ENCODE measurements at regions not wholly inside any gene's neighbourhood (a gene's known extent, or its start where the extent isn't known, plus 50 kb on each side); places are given as distances from the start of the nearest gene placed in this dataset.

DNA sequence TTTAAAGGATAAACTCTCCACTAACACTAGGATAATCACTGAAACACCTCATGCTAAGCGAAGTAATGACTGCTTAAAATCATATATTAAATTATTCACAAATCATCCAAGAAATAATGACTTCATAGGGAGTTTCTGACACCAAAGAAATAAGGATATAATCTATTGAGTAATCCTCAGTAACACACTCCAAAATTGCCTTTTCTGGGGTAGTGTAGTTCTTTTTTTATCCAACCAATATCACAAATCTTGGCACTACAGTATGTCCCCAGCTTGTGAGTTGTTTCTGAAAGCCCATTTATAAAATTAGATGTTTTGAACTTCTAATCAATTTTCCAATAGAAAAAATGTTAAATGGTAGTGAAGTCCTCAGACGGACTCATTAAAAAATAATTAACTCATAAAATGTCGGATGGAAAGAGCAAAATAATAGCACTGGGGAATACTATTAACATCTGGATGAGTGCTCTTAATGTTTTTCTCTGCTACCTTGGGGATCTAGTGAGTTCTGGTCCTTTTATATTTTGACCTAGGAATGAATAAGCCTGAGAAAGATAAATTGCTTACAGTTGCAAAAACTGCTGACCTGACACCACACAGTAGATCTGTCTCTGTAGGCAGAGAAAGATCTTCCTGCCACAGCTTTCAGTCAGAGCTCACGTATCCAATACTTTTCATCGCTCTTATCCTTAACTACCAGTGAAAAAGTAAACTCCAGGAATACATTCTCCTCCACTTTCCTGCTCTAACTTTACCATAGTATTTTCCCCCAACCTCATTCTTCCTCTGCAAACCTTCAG is 618.5 kb upstream of the ANKRD30A start:
- intact Hi-C loops (cut with micrococcal nuclease) = no loop called here
- no peak overlapping the region for H3K27ac ChIP-seq (ENCODE audit: low read depth, low read length)
- no TSS peak for BruUV-seq (replicated peaks)
- H2AFZ ChIP-seq (ENCODE audit: low read depth, low read length, poor library complexity, severe bottlenecking) = no peak overlapping the region
- no peak for ATAC-seq
- RAD21 ChIA-PET (ENCODE audit: low non-redundant PET in 1 of 2, low total read pairs in 2 of 2, uncharacterized antibody in 2 of 2, unreplicated experiment in 2 of 2) = no interaction called here
- no peak overlapping the region for H3K4me3 ChIP-seq (replicated peaks in 1 of 2; ENCODE audit: low read depth in 1 of 2, low read length in 2 of 2)
- H3K36me3 ChIP-seq (ENCODE audit: control insufficient read depth in 1 of 2, insufficient read depth in 2 of 2, low read length in 2 of 2) = no peaks in the 10 kb centered on the region
- CTCF ChIA-PET = no interaction called here
- POLR2A ChIA-PET = no interaction called here
- peaks cover 5 to 19% of the 10 kb centered on the region in 2 experiments; a peak in 2 of 4 replicates for H3K9me3 ChIP-seq (ENCODE audit: control insufficient read depth in 1 of 2, insufficient read depth in 1 of 2, low read depth in 1 of 2, low read length in 2 of 2)
- H4K20me1 ChIP-seq (ENCODE audit: insufficient read depth) = no peaks in the 10 kb centered on the region
- H3K9ac ChIP-seq (ENCODE audit: low read length) = no peak overlapping the region
- no peaks in the 10 kb centered on the region for H3K27me3 ChIP-seq (ENCODE audit: insufficient read depth, low read length)
- H3K4me1 ChIP-seq (ENCODE audit: control insufficient read depth in 1 of 2, insufficient read depth in 2 of 2, low read length in 2 of 2) = no peaks in the 10 kb centered on the region
- H3K79me2 ChIP-seq (ENCODE audit: insufficient read depth, low read length) = no peaks in the 10 kb centered on the region
- H3K4me2 ChIP-seq (ENCODE audit: low read length) = no peak overlapping the region
- TF ChIP-seq ZNF274 (IDR thresholded peaks at IDR 0.05; ENCODE audit: low read depth, low read length) = no peak
- TF ChIP-seq ZFX (IDR thresholded peaks at IDR 0.05) = no peak
- TF ChIP-seq JUND (IDR thresholded peaks at IDR 0.05) = no peak
- no peak for TF ChIP-seq TCF7L2 (IDR thresholded peaks at IDR 0.05; ENCODE audit: borderline replicate concordance, extremely low read depth, insufficient read depth, insufficient read length)
- TF ChIP-seq, protein P1, sequence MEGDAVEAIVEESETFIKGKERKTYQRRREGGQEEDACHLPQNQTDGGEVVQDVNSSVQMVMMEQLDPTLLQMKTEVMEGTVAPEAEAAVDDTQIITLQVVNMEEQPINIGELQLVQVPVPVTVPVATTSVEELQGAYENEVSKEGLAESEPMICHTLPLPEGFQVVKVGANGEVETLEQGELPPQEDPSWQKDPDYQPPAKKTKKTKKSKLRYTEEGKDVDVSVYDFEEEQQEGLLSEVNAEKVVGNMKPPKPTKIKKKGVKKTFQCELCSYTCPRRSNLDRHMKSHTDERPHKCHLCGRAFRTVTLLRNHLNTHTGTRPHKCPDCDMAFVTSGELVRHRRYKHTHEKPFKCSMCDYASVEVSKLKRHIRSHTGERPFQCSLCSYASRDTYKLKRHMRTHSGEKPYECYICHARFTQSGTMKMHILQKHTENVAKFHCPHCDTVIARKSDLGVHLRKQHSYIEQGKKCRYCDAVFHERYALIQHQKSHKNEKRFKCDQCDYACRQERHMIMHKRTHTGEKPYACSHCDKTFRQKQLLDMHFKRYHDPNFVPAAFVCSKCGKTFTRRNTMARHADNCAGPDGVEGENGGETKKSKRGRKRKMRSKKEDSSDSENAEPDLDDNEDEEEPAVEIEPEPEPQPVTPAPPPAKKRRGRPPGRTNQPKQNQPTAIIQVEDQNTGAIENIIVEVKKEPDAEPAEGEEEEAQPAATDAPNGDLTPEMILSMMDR (IDR thresholded peaks at IDR 0.05 in 2 of 3, conservative IDR thresholded peaks at IDR 0.05 in 1 of 3; ENCODE audit: borderline replicate concordance in 1 of 3, insufficient read depth in 1 of 3, low read depth in 2 of 3, low read length in 2 of 3) = no peak
- no peak for TF ChIP-seq EGR1 (IDR thresholded peaks at IDR 0.05; ENCODE audit: low read depth)
- TF ChIP-seq, protein P2, sequence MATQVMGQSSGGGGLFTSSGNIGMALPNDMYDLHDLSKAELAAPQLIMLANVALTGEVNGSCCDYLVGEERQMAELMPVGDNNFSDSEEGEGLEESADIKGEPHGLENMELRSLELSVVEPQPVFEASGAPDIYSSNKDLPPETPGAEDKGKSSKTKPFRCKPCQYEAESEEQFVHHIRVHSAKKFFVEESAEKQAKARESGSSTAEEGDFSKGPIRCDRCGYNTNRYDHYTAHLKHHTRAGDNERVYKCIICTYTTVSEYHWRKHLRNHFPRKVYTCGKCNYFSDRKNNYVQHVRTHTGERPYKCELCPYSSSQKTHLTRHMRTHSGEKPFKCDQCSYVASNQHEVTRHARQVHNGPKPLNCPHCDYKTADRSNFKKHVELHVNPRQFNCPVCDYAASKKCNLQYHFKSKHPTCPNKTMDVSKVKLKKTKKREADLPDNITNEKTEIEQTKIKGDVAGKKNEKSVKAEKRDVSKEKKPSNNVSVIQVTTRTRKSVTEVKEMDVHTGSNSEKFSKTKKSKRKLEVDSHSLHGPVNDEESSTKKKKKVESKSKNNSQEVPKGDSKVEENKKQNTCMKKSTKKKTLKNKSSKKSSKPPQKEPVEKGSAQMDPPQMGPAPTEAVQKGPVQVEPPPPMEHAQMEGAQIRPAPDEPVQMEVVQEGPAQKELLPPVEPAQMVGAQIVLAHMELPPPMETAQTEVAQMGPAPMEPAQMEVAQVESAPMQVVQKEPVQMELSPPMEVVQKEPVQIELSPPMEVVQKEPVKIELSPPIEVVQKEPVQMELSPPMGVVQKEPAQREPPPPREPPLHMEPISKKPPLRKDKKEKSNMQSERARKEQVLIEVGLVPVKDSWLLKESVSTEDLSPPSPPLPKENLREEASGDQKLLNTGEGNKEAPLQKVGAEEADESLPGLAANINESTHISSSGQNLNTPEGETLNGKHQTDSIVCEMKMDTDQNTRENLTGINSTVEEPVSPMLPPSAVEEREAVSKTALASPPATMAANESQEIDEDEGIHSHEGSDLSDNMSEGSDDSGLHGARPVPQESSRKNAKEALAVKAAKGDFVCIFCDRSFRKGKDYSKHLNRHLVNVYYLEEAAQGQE (IDR thresholded peaks at IDR 0.05; ENCODE audit: low read depth) = no peak
- no peak for TF ChIP-seq ELF1 (IDR thresholded peaks at IDR 0.05; ENCODE audit: borderline replicate concordance, low read depth)
- TF ChIP-seq POLR2AphosphoS5 (IDR thresholded peaks at IDR 0.05; ENCODE audit: low read depth, low read length) = no peak
- no peak for TF ChIP-seq RAD21 (IDR thresholded peaks at IDR 0.05; ENCODE audit: low read depth)
- no peak for TF ChIP-seq SIN3A (IDR thresholded peaks at IDR 0.05; ENCODE audit: low read depth)
- TF ChIP-seq, protein P3, sequence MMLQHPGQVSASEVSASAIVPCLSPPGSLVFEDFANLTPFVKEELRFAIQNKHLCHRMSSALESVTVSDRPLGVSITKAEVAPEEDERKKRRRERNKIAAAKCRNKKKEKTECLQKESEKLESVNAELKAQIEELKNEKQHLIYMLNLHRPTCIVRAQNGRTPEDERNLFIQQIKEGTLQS (IDR thresholded peaks at IDR 0.05) = no peak
- TF ChIP-seq FOSL1 (IDR thresholded peaks at IDR 0.05; ENCODE audit: low read depth) = no peak
- no peak for TF ChIP-seq EZH2 (IDR thresholded peaks at IDR 0.05)
- TF ChIP-seq CBX3 (IDR thresholded peaks at IDR 0.05; ENCODE audit: low read depth) = no peak
- TF ChIP-seq, protein P4, sequence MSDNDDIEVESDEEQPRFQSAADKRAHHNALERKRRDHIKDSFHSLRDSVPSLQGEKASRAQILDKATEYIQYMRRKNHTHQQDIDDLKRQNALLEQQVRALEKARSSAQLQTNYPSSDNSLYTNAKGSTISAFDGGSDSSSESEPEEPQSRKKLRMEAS (IDR thresholded peaks at IDR 0.05) = no peak
- TF ChIP-seq SP1 (IDR thresholded peaks at IDR 0.05; ENCODE audit: low read depth) = no peak
- no peak for TF ChIP-seq SRF (IDR thresholded peaks at IDR 0.05; ENCODE audit: low read depth)
- no peak for TF ChIP-seq POLR2A (IDR thresholded peaks at IDR 0.05; ENCODE audit: borderline replicate concordance, extremely low read depth, insufficient read depth, insufficient read length)
- TF ChIP-seq EZH2phosphoT487 (IDR thresholded peaks at IDR 0.05; ENCODE audit: borderline replicate concordance) = no peak
- no peak for DNase-seq (ENCODE audit: low read depth, low spot score)
- no peaks in the 10 kb centered on the region for H3K9me2 ChIP-seq (ENCODE audit: insufficient read depth)
